Suppressor macrophage (primary cell): ENCODE measurements at regions not wholly inside any gene's neighbourhood (a gene's known extent, or its start where the extent isn't known, plus 50 kb on each side); places are given as distances from the start of the nearest gene placed in this dataset.

Experiments
- DNase-seq, 4 experiments: peaks; one replicate each; pipeline ENCODE4 v3.0.0-alpha.2; 2020 to 2022

DNA sequence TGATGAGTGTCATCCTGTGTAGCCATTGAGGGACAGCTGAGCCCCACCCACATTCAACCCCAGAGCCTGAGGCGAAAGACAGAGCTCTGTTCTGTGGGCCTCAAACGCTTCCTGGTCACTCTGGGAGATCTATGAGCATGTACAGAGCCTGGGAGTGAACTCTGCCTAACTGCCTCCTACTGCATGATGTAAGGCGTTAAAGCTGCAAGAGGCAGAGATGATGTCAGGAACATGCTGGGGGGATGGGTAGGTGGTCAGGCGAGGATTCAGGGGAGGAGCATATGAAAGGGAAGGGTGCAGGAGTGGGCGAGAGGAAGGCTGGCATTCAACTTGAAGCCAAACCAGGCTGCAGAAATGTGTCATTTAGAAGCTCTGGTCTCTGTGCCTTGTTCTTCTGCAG, 181.0 kb downstream of the TFCP2L1 start:
- DNase-seq, result peak; percentile 57 to 74 (median 68)

DNA sequence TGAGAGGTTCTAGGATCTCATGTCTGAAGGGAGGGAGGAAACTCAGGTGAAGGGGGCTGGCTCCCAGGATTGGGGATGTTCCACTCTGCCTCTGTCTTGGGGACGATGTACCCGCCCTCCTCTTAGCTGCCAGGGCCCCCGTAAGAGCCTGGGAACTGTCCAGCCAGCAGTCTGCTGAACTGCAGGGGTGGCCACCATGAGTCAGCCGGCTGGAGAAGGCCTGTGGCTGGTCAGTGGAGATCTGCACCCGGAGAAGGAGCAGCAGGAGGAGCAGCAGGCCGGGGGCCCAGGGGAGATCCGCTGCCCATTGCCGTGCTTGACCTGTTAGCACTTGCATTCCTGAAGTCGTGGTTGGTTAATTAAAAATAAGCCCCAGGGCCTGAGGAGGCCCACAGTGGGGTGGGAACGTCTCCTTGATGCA, 180.3 kb downstream of the TFCP2L1 start:
- no peak for DNase-seq

DNA sequence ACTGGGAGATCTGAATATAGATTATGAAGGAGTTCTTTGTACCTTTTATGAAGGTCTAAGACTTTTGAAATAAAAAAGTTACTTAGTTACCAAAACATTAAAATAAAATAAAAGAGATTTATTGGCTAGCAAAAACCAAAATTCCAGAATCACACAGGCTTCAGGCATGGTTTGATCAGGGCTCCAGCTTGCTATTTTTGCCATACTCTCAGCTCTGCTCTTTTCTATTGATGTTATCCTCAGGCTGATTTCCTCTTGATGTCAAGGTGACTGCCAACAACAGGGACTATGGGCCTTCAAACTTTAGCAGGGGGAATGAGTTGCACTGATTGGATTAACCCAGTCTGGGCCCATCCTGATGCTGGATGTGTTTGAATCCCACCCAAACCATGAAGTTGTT, 174.1 kb downstream of the TFCP2L1 start:
- no peak for DNase-seq

DNA sequence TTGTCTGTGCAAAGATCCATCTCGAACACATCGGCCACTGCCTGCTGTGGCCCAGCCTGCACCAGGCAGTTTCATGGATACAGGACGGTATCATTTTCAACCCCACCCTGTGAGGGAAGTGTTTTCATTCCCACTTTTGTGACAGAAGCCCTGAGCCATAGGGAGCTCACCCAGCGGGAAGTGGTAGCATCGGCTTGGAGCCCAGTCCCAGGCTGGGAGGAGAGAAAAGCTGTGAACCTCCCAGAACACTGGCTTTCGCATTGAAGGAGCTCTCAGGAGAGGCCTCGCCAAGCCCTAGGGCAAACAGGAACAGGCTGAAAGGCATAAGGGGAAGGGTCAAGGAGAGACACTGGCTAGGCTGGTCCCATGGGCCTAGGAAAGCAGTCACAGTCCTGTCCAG, 166.1 kb downstream of the TFCP2L1 start:
- no peak for DNase-seq

DNA sequence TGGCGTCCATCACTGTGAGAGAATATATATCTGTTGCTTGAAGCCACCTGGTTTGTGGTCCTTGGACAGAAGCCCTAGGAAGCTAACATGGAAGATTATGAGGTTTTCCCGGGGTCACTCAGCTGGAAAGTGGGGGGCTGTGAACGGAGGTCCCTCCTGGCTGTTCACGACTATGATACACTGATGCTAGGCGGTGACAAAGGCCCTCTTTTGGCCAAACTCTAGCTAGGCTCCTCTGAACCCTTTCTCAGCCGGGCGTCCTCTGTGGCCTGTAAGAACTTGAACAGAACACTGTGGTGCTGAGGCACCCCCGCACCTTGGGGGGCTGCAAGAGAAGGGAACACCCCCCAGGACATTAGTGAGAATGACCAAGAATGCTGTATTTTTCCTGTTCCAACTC, 164.6 kb downstream of the TFCP2L1 start:
- DNase-seq, result no peak

DNA sequence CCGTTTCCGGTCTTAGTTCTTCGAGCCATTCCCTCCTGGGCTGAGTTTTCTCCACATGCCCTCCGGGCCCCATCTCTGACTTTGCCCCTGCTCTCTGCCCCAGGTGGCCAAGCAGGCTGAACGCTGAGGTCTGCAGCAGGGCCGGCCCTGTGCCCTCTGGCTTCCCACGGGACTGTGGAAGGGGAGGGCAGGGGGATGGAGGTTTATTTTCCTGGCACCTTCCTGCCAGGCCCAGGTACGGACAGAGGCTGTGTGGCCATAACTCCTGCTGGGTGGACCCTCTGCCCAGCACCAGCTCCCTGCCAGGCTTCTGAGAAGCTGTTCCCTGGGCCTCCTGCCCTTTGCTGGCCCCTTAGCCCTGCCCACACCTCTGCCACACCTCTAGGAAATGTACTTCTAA, 164.0 kb downstream of the TFCP2L1 start:
- DNase-seq, result no peak

DNA sequence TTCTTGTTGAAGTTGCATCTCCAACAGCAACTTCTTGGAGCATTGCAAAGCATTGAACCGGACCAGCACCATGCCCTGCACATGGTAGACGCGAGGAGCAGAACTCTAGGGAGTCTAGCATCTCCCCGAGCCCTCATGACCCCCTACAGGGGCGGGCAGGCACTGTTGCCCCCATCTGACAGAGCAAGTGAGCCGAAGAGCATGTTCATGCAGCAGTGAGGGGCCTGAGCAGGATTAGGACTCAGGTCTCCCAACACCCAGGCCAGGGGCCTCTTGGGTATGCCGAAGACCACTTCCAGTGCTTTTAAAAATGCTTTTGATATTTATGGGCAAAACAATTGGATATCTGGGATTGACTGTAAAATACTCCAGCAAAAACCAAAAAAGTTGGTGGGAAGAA, 163.3 kb downstream of the TFCP2L1 start:
- DNase-seq, result no peak

DNA sequence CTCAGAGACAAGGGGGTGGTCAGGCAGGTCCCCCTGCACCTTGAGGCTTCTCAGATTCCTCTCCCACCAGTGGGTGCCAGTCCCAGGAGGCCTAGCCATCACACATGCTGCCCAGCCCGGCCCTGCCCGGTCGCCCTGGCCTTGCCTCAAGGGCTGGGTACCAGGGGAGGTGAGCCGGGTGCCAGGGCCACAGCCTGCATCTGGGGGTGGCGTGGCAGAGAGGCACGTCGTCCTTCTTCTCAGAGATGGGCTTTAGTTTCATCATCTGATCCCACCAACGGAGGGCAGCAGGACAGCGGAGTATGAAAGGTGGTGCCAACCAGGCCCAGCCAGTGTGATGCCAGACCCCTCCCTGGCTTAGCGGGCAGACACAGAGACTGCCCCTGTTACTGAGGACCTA, 161.7 kb downstream of the TFCP2L1 start:
- DNase-seq, result no peak

DNA sequence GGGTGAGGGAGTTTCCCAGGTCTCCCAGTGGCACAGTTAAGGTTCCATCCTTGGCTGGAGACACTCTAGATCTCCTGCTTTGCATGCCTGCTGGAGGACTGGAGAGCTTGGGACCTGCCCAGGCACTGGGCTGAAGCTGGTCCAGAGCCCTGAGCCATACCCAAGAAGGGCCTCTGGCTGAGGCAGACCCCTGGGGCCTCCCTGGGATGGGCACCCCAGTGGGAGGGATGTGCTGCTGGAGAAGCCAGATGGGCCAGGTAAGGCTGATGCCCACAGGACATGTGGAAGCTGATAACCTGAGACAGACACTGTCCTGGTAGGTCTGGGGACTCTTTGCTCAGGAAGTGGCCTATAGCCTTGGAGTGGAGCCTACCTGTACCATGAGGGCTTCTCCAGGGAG, 160.7 kb downstream of the TFCP2L1 start:
- DNase-seq, result no peak

DNA sequence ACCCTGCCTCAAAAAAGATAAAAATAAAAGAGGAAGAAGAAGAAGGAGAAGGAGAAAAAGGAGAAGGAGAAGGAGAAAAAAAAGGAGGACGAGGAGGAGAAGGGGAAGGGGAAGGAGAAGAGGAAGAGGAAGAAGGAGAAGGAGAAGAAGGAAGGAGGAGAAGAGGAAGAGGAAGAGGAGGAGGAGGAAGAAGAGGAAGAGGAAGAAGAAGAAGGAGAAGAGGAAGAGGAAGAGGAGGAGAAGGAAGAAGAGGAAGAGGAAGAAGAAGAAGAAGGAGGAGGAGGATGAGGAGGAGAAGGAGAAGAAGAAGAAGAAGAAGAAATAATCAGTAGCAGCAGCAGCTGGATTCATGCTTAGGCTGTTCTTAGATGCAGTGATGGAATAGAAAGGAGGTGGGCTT, 159.7 kb downstream of the TFCP2L1 start:
- no peak for DNase-seq

DNA sequence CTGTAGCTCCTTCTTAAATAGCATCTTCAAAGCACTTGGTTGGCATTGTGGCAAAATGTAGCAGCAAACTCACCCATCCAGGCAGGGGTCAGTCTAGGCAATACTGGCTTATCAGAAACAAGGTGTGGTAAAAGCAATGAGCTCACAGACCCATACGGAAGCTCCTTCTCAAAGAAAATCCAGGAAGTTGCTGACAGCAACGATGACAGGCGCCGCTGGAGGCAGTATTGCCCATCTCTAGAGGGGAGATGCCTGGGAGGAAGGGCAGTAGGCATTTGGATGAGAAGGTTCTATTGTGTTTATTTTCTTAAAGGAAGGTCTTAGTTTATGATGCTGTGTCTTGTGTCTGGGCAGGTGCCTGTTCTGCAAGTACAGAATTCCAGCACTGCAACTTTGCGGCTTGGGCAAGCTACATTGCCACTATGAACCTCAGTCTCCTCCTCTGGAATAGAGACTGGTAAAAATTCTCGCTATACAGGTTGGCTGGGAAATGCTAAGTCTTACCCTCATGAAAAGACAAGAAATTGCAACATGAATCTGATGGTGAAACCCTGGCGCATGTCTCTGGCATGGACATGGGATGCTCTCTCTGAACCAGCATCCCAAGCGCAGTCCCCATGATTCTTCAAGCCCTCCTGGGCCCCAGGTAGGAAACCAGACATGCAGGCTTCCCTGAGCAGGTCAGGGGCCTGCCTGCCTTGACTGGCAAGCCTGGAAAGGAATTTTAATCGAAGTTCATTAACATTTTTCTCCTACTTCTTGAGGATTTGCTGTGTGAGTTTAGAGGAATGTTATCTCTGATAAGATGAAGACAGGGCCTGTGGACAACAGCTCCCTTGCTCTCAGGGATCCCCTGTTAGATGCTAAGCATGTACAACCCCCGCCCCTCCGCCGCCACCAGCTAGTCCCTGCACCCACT, 156.0 kb downstream of the TFCP2L1 start:
- DNase-seq, result peak; percentile 67 to 78 (median 72)

DNA sequence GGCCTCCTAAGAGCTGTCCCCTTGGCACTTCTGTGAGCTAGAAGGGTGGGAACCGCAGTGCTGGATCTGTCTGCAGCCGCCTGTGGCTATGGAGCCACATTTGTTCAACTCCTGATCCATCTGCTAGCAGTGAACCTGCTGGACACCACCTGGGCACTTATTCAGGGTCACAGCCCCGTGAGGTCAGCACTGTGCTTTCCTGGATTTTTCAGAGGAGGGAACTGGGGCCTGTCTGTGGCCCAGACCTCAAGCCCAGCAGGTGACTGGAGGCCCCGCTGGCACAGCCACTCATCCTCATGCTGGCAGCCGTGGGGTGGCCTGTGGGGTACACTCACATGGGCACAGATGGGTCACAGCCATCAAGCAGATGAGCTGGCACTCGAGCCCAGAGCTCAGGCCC, 155.3 kb downstream of the TFCP2L1 start:
- no peak for DNase-seq

DNA sequence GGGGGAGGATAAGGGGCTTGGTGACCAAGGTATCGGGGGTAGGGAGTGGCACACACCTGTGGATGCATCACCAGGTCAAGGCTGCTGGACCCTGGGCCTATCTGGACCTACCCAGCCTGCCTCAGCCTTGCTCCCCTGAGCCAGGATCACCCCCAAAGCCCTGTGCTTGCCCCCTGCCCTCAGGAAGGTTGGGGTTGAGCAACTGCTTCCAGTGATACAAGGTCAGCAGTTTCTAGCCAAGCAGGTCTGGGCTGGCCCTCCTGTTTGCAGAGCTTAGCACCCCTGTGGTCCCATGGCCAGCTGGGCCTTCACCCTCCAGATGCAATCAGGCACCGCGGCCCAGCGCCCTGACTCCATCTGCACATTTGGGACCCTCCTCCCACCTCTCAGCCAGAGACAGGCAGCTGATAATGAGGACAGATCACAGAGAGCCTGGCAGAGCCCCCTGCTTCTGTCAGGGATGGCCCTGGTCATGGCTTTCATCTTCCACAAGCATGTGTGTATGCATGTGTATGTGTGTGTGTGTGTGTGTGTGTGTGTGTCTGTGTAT, 154.6 kb downstream of the TFCP2L1 start:
- no peak for DNase-seq

DNA sequence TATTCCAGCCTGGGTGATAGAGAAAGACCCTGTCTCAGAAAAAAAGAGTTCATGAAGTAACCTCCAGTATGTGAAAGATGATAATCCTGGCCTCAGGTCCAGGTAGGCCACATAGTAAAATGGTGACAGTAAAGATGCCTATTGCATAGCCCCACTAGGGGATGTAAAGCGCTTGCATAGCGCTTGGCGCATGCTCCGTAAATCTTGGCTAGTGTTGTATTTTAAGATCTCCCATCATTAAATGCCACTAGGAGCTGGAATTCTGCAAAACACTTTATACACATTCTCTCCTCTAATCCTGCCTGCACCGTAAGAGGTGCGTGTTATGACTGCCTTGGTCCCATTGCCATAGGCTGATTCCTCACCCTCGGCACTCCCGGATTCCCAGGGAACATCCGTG, 153.6 kb downstream of the TFCP2L1 start:
- DNase-seq, result no peak

DNA sequence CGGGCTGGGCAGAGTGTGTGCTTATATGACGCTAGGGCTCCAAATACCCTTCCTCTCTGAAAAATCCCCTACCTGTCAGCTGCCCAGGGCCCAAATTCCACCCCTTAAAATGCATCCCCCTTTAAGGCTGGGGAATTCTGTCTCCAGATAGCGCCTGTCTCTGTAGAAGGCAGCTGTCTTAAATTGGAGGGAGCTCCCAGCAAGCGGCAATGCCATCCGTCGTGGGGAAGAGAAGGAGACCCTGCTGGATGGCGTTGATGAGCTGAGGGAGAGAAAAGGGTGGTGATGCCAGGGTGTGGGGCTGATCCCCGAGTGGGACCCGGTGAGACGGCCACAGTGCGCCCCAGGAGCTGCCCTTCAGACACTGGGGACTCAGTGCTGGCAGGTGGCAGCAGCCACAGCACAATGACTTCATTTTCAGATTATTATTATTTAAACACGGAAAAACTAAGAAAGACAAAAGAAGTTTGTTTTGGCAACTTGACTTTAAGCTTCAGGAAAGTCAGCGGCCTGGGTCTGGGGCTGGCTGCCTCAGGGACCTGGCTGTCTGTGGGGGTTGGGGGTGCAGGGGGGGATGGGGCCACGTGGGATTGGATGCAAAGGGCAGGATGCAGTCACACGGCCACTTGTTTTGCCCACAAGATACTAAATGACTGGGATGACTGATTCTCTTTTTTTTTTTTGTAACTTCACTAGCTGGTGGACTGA, 152.8 kb downstream of the TFCP2L1 start:
- no peak for DNase-seq

DNA sequence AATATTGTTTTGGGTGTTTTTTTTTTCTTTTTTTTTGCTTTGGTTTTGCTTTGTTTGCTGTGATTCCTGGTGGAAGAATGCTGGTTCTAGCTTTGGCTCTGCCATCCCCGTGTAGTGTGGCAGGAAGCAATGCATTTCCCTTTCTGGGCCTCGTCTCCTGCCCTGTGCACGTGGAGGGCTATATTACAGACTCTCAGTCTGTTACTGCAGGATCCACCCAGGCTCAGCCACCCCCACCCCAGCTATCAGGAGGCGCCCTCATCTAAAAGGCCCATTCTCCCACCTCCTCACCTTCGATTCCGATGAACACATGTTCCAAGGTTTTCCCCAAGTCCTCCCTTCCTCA, 152.3 kb downstream of the TFCP2L1 start:
- DNase-seq, result no peak

DNA sequence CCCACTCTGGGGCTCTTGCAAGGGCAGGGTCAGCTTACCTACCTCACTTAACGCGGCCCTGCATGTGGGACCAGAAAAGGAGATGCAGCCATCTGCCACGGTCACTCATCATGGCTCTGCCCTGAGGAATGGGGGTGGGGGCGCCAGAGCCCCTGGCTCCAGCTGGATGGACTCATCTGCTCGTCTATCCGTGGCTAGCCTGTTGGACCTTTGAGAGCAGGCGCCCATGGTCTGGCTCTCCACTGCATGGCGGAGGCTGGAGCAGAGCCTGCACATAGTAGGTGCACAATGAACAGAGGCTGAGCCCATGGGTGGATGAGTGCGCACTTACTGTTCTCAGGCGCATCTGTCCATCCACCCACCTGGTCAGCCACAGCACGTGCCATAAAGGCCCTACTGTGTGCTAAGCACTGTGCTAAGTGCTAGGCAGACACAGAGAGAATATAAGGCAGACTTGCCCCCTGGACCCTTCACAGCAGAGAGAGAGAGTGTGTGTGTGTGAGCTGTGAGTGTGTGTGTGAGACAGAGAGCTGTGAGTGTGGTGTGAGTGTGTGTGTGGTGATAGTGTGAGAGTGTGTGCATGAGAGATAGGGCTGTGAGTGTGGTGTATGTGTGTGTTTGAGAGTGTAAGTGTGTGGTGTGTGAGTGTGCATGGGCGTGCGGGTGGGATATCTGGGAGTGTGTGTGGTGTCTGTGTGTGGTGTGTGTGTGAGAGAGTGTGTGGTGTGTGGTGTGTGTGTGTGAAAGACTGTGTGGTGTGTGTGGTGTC, 151.3 kb downstream of the TFCP2L1 start:
- DNase-seq, result no peak

DNA sequence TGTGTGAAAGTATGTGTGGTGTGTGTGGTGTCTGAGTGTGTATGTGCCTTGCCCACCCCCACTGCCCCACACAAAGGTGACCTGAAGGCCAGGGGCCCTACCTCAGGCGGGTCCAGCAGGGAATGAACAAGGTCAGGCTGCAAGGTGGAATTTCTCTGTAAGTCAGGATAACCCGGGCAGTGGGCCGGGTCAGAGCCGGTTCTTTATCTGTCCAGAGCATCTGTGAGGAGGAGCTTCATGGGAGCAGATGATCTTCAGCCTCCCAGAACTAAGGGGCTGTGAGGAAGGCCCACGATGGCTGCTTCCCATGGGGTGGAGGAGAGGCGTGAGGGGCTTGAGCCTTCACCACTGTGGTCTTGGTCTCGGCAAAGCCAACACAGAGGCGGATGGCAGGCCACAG, 150.3 kb downstream of the TFCP2L1 start:
- DNase-seq, result no peak

DNA sequence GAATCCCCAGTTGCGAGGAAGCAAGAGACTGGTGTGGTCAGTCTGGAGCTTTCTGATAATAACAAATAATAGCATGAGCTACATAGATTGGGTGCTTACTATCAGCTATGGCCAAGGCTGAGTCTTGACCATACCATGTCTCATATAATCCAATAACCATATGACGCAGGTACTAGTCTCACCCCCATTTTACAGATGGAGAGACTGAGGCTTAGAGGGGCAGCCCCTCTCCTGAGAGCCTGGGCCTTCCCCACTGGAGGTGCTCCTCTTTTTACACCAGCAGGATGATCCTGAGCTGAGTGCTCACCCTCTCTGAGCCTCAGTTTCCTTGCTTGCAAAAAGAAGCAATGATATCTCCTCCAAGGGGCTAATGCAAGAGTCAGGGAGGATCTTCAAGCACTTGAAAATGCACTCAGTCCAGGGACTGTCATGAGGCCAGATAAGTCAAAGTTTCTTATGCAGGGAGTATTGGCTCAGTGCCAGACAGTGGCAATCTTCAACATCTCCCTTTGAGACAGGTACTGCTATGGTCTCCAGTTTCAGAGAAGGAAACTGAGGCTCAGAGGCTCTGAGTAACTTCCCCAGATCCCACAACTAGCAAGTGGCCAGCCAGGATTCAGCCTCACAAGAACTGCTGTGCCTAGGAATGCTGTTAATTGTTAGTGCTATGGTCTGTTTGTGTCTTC, 149.7 kb downstream of the TFCP2L1 start:
- no peak for DNase-seq

DNA sequence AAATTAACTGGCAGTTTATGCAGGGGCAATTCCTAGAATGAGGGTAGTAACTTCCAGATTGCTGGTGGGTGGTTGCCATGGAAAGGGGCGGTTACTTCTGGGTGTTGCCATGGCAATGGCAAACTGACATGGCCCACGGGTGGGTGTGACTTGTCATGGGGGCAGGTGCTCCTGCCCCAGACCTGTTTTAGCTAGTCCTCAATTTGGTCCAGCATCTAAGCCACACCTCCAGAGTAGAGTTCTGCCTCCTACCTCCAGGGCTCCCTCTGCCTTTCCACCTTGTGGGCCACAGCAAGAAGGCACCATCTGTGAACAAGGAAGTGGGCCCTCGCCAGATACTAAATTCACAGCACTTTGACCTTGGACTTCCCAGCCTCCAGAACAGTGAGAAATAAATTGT, 148.7 kb downstream of the TFCP2L1 start:
- no peak for DNase-seq

DNA sequence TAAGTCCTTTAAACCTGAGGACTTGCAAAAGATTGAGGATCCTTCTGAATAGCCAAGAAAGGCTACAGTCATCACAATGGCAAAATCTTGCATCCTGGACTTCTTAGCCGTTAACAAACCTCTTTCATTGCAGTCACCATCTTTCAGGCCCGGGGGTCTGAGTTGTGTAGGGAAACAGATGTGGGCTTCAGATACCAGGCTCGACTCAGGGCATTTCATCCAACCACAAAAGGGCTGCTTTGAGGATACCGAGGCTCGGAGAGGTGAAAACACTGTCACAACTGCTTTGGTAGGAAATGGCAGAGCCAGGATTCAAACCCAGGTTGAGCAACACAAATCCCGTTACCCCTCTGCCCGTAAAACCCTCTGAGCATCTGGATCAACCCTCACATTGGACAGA, 147.4 kb downstream of the TFCP2L1 start:
- DNase-seq, result no peak

DNA sequence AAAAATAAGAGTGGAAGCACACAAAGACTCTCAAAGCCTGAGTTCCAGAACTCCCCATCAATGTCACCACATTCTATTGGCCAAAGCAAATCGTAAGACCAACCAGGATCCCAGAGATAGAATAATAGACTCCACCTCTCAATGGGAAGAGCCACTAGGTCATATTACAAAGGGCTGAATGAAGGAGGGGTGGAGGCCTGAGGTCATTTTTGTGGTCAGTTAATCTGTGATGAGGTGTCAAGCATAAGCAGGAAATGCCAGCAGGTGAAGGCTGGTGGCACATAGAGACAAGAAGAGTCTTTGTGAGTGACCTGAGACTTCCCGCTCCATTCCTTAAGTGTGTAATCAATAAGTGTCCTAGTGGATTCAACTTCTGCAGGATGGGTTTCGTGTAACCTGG, 144.3 kb downstream of the TFCP2L1 start:
- DNase-seq, result no peak

DNA sequence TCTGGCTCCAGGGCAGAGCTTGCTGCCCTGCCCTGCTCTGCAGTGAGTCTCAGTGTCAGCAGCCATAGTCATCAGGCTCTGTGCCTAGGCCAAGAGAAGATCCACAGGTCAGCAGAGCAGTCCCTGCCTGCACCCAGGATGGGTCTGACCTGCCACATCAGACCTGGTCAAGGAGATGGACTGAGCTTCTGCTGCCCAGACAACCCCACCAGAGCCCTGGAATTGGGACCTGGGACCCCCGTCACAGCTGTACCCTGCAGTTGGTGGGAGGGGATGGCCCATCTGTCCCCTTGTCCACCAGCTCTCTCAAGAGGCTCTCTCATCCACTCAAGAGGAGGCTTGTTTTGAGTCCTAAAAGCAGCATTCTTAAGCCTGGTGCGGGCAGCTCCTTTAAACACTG, 142.6 kb downstream of the TFCP2L1 start:
- DNase-seq, result no peak
